ENCODE measurements at regions not wholly inside any gene's neighbourhood (a gene's known extent, or its start where the extent isn't known, plus 50 kb on each side); places are given as distances from the start of the nearest gene placed in this dataset.

DNA sequence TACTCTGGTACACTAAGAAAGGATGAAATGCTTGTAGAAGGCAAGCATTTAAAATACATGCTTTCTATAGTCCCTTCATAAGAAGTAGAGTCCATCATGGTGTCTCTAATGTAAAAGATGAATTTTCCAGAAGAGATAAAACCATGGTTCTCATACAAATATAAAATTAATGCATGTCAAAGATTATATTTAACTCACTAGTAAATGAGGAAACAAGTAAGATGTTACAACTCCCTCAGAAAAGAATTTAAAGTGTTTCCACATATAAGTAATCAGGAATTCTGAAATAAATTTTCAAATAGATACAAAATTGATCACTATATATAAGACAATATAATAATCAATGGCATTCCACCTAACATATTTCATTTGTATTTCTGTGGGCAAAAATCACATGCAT lies 570.3 kb upstream of the CCDC54 start:
- Histone ChIP-seq H3K4me2 (no peak overlapping the region), H2AFZ (no peak overlapping the region), H4K20me1 (ENCODE audit: insufficient read depth, poor library complexity, severe bottlenecking) (no peaks in the 10 kb centered on the region), H3K79me2 (no peaks in the 10 kb centered on the region), H3K27ac (no peak overlapping the region), H3K9me3 (ENCODE audit: low read depth) (no peaks in the 10 kb centered on the region), H3K36me3 (replicated peaks; ENCODE audit: insufficient read depth, low read depth) (no peaks in the 10 kb centered on the region), H3K27me3 (no peaks in the 10 kb centered on the region), H3K4me1 (ENCODE audit: insufficient read depth) (no peaks in the 10 kb centered on the region), H3K9me2 (replicated peaks; ENCODE audit: insufficient read depth) (no peaks in the 10 kb centered on the region), H3K4me3 (no peak overlapping the region)
- DNase-seq (ENCODE audit: low spot score): no peak
- TF ChIP-seq EZH2 (IDR thresholded peaks at IDR 0.05; ENCODE audit: borderline replicate concordance) (no peak), EZH2phosphoT487 (IDR thresholded peaks at IDR 0.05; ENCODE audit: low read depth, severe bottlenecking, unreplicated experiment) (no peak)
- TF ChIP-seq, protein P1, sequence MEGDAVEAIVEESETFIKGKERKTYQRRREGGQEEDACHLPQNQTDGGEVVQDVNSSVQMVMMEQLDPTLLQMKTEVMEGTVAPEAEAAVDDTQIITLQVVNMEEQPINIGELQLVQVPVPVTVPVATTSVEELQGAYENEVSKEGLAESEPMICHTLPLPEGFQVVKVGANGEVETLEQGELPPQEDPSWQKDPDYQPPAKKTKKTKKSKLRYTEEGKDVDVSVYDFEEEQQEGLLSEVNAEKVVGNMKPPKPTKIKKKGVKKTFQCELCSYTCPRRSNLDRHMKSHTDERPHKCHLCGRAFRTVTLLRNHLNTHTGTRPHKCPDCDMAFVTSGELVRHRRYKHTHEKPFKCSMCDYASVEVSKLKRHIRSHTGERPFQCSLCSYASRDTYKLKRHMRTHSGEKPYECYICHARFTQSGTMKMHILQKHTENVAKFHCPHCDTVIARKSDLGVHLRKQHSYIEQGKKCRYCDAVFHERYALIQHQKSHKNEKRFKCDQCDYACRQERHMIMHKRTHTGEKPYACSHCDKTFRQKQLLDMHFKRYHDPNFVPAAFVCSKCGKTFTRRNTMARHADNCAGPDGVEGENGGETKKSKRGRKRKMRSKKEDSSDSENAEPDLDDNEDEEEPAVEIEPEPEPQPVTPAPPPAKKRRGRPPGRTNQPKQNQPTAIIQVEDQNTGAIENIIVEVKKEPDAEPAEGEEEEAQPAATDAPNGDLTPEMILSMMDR (IDR thresholded peaks at IDR 0.05; ENCODE audit: poor library complexity): no peak

DNA sequence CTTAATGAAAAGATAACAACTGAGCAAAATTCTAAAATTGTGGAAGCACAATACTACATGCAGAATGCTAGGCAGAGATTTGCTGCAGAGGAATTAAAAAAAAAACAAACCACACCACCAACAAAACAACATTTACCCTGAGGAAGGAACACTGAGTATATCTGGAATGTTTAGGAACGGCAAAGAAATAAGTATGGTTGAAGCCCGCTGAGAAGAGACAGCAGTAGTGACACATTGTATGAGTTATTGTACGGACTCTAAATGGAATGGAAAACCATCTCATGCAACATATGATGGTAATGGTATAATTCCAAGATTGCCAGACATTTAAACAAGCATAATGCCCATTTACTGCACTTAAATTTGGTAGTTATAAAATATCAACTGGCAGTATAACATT lies 568.2 kb upstream of the CCDC54 start:
- WGBS (ENCODE audit: low lambda C conversion rate, missing lambda C conversion rate): 76% methylated on average over 3 of the region's 3 CpGs
- H3K79me2 ChIP-seq: no peaks in the 10 kb centered on the region
- no peaks in the 10 kb centered on the region for H3K9me2 ChIP-seq (replicated peaks; ENCODE audit: insufficient read depth)
- no peaks in the 10 kb centered on the region for H4K20me1 ChIP-seq (ENCODE audit: insufficient read depth, poor library complexity, severe bottlenecking)
- no peak overlapping the region for H2AFZ ChIP-seq
- H3K9me3 ChIP-seq (ENCODE audit: low read depth): no peaks in the 10 kb centered on the region
- no peak for DNase-seq (ENCODE audit: low spot score)
- no peak overlapping the region for H3K27ac ChIP-seq
- TF ChIP-seq EZH2 (IDR thresholded peaks at IDR 0.05; ENCODE audit: borderline replicate concordance) (no peak), EZH2phosphoT487 (IDR thresholded peaks at IDR 0.05; ENCODE audit: low read depth, severe bottlenecking, unreplicated experiment) (no peak)
- TF ChIP-seq, protein P1 (IDR thresholded peaks at IDR 0.05; ENCODE audit: poor library complexity): no peak
- no peaks in the 10 kb centered on the region for H3K27me3 ChIP-seq
- no peaks in the 10 kb centered on the region for H3K36me3 ChIP-seq (replicated peaks; ENCODE audit: insufficient read depth, low read depth)
- no peaks in the 10 kb centered on the region for H3K4me1 ChIP-seq (ENCODE audit: insufficient read depth)
- H3K4me2 ChIP-seq: no peak overlapping the region
- H3K4me3 ChIP-seq: no peak overlapping the region

DNA sequence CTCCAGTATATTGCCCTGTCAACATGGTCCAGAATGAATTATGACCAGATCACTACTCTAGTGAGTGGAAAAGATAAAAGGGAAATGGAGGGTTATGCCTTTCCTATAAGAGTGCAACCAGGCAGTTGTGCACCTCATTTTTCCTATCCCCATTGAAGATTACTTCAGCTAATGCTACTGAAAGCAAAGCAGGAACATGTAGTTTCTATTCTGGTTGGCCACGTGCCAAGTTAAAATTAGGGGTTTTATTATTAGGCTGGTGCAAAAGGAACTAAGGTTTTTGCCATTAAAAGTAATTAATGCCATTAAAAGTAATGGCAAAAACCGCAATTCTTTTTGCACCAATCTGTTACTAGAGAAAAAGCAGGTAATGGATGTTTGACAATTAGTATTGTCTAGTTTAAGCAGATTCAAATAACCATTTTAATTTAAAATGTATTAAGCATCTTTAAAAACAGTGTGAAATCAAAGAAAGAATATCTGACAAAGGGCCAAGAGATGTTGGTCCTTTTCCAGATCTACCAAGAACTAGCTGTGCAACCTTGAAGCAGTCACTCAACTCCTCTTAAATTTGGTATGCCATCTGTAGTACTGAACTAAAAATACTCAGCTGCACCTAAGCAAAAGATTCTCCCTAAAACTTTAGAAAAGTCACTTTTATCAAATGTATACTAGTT lies 567.5 kb upstream of the CCDC54 start:
- 84% methylated on average over 2 of the region's 2 CpGs for WGBS (ENCODE audit: low lambda C conversion rate, missing lambda C conversion rate)
- no peaks in the 10 kb centered on the region for H3K9me2 ChIP-seq (replicated peaks; ENCODE audit: insufficient read depth)
- no peaks in the 10 kb centered on the region for H3K9me3 ChIP-seq (ENCODE audit: low read depth)
- no peaks in the 10 kb centered on the region for H3K4me1 ChIP-seq (ENCODE audit: insufficient read depth)
- no peaks in the 10 kb centered on the region for H3K27me3 ChIP-seq
- no peaks in the 10 kb centered on the region for H3K36me3 ChIP-seq (replicated peaks; ENCODE audit: insufficient read depth, low read depth)
- no peak overlapping the region for H3K4me3 ChIP-seq
- no peak for TF ChIP-seq EZH2phosphoT487 (IDR thresholded peaks at IDR 0.05; ENCODE audit: low read depth, severe bottlenecking, unreplicated experiment)
- TF ChIP-seq, protein P1 (IDR thresholded peaks at IDR 0.05; ENCODE audit: poor library complexity): no peak
- no peak for TF ChIP-seq EZH2 (IDR thresholded peaks at IDR 0.05; ENCODE audit: borderline replicate concordance)
- DNase-seq (ENCODE audit: low spot score): no peak
- H4K20me1 ChIP-seq (ENCODE audit: insufficient read depth, poor library complexity, severe bottlenecking): no peaks in the 10 kb centered on the region
- no peak overlapping the region for H3K4me2 ChIP-seq
- no peak overlapping the region for H3K27ac ChIP-seq
- no peak overlapping the region for H2AFZ ChIP-seq
- no peaks in the 10 kb centered on the region for H3K79me2 ChIP-seq
